Kidney epithelial cell (primary cell): ENCODE measurements at regions not wholly inside any gene's neighbourhood (a gene's known extent, or its start where the extent isn't known, plus 50 kb on each side); places are given as distances from the start of the nearest gene placed in this dataset.

Experiments used
- DNase-seq: peaks from one replicate; pipeline ENCODE4 v3.0.0-alpha.2; 2010; ENCODE audit warnings: low read depth
- H3K27me3 ChIP-seq: 2 replicates; pipeline ENCODE4 v1.6.0; 2011; ENCODE audit warnings: low read length; ENCODE audit not compliant: control insufficient read depth, insufficient read depth
- H3K36me3 ChIP-seq: 2 replicates; pipeline ENCODE4 v1.5.1; 2011; ENCODE audit warnings: low read length; ENCODE audit not compliant: control insufficient read depth, insufficient read depth
- H3K4me3 ChIP-seq: 2 replicates; pipeline ENCODE4 v1.5.1; 2011; ENCODE audit warnings: low read depth, mild to moderate bottlenecking, control low read depth, low read length
- CTCF ChIP-seq: IDR thresholded peaks from 2 replicates; pipeline ENCODE4 v1.5.1; 2011; ENCODE audit warnings: mild to moderate bottlenecking, moderate library complexity, low read length, control low read depth, inconsistent platforms; ENCODE audit not compliant: insufficient read depth, poor library complexity, severe bottlenecking

- H3K27me3 ChIP-seq, result no peaks in the 10 kb centered on the region
- H3K4me3 ChIP-seq, result no peak overlapping the region
- no peak for TF ChIP-seq CTCF
- DNase-seq, result no peak
- no peaks in the 10 kb centered on the region for H3K36me3 ChIP-seq
Observed at GRCh38 chr9:107953556-107954125, 464.1 kb upstream of the KLF4 start.

GRCh38 chr9:107952773-107953172 is 463.2 kb upstream of the KLF4 start:
- H3K4me3 ChIP-seq, result no peak overlapping the region
- H3K36me3 ChIP-seq, result no peaks in the 10 kb centered on the region
- DNase-seq, result no peak
- no peak for TF ChIP-seq CTCF
- H3K27me3 ChIP-seq, result no peaks in the 10 kb centered on the region

- TF ChIP-seq CTCF, result no peak
Observed at GRCh38 chr9:107951511-107951910, 461.9 kb upstream of the KLF4 start.

GRCh38 chr9:107949061-107949460 is 459.5 kb upstream of the KLF4 start:
- no peak overlapping the region for H3K4me3 ChIP-seq
- H3K36me3 ChIP-seq, result no peaks in the 10 kb centered on the region
- DNase-seq, result no peak
- H3K27me3 ChIP-seq, result no peaks in the 10 kb centered on the region
- TF ChIP-seq CTCF, result no peak

More at GRCh38 chr9:107951511-107951910, 461.9 kb upstream of the KLF4 start:
- Histone ChIP-seq H3K27me3 (no peaks in the 10 kb centered on the region), H3K36me3 (no peaks in the 10 kb centered on the region), H3K4me3 (no peak overlapping the region)
- no peak for DNase-seq

- Histone ChIP-seq H3K4me3 (no peak overlapping the region), H3K36me3 (no peaks in the 10 kb centered on the region), H3K27me3 (no peaks in the 10 kb centered on the region)
- DNase-seq, result no peak
- TF ChIP-seq CTCF, result no peak
Observed at GRCh38 chr9:107948601-107949000, 459.0 kb upstream of the KLF4 start.

GRCh38 chr9:107948086-107948485 is 458.5 kb upstream of the KLF4 start:
- Histone ChIP-seq H3K4me3 (no peak overlapping the region), H3K27me3 (no peaks in the 10 kb centered on the region), H3K36me3 (no peaks in the 10 kb centered on the region)
- no peak for TF ChIP-seq CTCF
- DNase-seq, result no peak
